ENCODE measurements at regions not wholly inside any gene's neighbourhood (a gene's known extent, or its start where the extent isn't known, plus 50 kb on each side); places are given as distances from the start of the nearest gene placed in this dataset.

DNA sequence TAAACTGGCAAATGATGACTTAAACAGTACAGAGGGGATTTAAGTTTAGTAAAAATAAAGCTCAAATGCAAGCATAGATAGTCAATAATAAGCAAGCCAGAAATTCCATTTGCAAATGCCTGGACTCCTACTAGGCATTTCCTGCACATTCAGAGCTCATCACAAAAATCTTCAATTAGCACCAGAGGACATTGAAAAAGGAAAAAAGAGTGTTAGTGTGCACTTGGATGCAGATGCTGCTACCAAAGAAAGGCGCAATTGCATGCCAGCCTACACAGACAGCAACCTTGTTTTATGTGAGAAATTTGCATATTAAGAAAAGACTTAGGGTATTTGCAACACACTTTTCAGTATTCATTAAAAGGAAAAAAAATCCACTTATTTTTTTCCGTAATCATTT, 282.1 kb downstream of the GRIA2 start:
- no peak for FAIRE-seq

DNA sequence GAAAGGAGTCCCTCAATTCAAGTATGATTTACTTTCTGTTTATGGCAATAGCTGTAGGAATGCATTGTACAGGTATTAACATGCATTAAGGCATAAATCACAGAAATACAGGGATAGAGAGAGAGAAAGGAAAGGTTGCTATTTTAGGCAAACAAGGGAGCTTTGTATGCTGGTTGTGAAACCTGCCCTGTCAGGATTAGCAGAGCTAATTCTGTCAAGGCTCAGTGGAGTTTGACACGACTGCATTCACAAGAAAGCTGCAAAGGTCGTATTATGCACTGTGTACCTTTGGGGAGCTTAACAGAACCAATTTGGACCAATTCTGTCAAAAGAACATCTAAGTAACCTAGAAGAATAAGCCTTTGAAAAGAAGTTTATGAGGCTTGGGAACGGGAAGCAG, 239.3 kb downstream of the GRIA2 start:
- no peak for FAIRE-seq

DNA sequence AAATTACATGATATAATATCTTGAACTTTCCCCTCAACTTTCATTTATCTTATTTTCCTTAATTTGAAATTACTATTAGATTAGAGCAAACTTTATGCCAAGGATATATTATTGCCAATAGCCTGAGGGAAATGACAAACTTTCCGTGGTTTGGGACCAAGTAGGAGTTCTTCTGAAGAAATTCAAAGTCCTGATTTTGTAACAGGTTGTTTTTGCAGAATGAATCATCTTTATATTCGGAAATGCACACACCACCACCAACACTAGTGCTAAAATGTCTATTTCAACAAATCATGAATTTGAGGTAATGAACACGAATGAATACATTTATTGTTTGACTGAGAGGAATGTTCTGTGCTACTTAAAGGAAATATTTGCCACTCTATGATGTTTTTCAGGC, 226.7 kb downstream of the GRIA2 start:
- no peak for FAIRE-seq

DNA sequence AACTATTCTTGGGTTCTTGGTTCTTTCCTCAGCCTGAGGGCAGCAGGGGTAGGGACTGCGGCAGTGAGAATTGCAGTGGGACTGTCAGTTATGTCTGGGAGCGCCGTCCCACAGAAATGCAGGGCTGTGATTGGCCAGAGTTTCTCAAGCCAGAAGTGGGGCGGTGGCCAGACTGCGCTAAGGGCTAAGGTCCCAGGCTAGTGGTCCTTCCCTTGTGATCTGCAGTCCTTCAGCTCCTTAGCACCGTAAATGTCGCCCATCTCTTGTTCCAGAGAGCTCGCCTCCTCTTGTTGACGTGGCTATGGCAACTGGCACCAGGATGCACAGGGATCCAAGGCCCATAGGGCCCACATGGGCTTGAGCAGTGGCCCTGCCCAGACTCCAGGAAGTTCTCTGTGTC, 223.5 kb downstream of the GRIA2 start:
- no peak for FAIRE-seq

DNA sequence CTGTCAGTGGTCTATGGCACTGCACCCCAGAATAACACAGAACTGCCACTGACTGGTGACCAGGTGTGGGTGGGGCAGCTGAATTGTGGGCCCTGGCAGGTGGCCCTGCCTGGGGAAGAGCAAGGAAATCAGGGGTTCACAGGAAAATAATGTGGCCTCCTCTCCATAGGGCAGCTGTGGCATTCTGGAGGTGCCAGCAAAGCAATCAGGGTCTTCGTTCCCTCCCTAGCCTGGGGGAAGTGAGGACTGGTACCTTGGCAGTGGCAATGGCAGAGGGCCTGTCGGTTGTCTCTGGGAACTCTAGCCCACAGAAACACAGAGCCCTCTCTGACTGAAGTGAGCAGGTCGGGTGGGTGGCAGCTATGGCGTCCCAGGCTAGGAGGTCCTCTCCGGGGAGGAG, 223.0 kb downstream of the GRIA2 start:
- FAIRE-seq = no peak

DNA sequence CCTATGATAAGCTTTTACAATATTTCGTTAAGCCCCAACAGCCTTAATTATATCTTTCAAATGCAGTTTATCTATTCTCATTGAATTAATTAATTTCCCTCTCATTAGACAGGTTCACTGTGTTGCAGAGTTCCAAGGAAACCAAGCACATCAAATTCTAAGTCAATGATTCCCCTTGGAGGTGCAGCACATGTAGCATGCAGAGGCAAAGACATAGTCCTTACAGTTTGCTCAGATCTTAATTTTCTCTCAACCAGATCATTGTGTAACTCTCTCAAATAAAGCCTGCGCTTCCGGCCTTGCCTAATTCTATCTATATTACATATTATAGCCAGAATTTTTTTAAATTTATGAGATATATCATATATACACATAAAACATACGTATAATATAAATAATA, 205.4 kb downstream of the GRIA2 start:
- FAIRE-seq = no peak

DNA sequence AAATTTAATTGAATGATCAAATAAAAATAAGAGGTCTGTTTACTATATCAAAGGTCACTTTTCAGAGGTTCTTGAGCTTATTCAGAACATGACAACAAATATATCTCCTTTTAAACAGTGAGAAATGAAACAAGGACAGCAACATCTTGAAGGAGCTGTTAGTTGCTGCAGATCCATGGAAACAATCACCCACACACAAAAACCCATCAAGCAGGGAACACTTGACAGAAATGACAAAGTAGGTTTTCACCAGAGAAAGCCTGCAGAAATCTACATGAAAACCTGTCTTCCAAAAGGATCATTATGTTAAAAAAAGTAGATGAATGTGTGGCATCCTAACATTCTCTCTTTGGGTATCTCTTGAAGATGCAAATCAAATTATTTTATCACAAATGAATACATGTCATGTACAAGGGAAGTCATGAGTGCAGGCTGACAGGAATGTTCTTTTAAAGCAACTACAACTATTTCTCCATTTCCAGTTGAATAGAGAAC, 203.0 kb downstream of the GRIA2 start:
- FAIRE-seq = no peak

DNA sequence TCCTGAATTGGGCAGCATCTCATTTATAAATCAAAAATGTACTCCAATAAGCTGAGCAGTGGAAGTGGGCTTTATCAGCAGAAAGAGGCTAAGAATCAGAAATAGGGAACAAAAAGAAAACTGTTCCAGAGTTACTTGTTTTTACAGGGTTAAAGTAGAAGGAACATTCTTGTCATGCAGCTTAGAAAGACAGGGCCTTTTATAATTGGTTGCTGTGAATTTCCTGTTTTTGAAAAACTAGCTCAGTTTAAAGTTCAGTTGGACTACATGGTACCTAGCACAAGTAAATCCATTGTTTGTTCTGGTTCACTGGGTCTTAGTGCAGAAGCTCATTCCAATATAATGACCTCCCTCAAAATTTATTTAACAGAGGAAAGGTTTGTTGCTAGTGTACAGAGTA, 200.8 kb downstream of the GRIA2 start:
- no peak for FAIRE-seq
